GM23248 (cell line): ENCODE measurements at regions not wholly inside any gene's neighbourhood (a gene's known extent, or its start where the extent isn't known, plus 50 kb on each side); places are given as distances from the start of the nearest gene placed in this dataset.

ENCODE experiments used
- DNase-seq: peaks from one replicate; pipeline ENCODE4 v3.0.0-alpha.2; 2015
- H2AFZ ChIP-seq: fragments of 200-600 bp; sonication (generic); 2 replicates; pipeline ENCODE4 v1.6.1; 2016; ENCODE audit warnings: antibody characterized with exemption
- H3F3A ChIP-seq: fragments of 200-600 bp; sonication (generic); 2 replicates; pipeline ENCODE4 v1.6.1; 2016; ENCODE audit warnings: mild to moderate bottlenecking, antibody characterized with exemption, mixed run types; ENCODE audit not compliant: insufficient read depth
- H3K27ac ChIP-seq: fragments of 200-600 bp; sonication (generic); 2 replicates; pipeline ENCODE4 v1.5.1; 2016; ENCODE audit warnings: mild to moderate bottlenecking
- H3K27me3 ChIP-seq: fragments of 200-600 bp; sonication (generic); replicated peaks from 2 replicates; pipeline ENCODE4 v1.6.1; 2016; ENCODE audit warnings: mild to moderate bottlenecking; ENCODE audit not compliant: insufficient read depth
- H3K36me3 ChIP-seq: fragments of 200-600 bp; sonication (generic); 2 replicates; pipeline ENCODE4 v1.6.1; 2016; ENCODE audit warnings: low read depth, mild to moderate bottlenecking
- H3K4me1 ChIP-seq: fragments of 200-600 bp; sonication (generic); 2 replicates; pipeline ENCODE4 v1.6.1; 2016; ENCODE audit warnings: mild to moderate bottlenecking; ENCODE audit not compliant: insufficient read depth
- H3K4me2 ChIP-seq: fragments of 200-600 bp; sonication (generic); one replicate; pipeline ENCODE4 v1.6.1; 2016; ENCODE audit warnings: mild to moderate bottlenecking; ENCODE audit not compliant: unreplicated experiment
- H3K4me3 ChIP-seq: fragments of 200-600 bp; sonication (generic); 2 replicates; pipeline ENCODE4 v1.5.1; 2016; ENCODE audit warnings: mild to moderate bottlenecking
- H3K79me2 ChIP-seq: fragments of 200-600 bp; sonication (generic); 2 replicates; pipeline ENCODE4 v1.6.1; 2016; ENCODE audit warnings: mild to moderate bottlenecking; ENCODE audit not compliant: insufficient read depth
- H3K9ac ChIP-seq: fragments of 200-600 bp; sonication (generic); 2 replicates; pipeline ENCODE4 v1.6.1; 2016; ENCODE audit warnings: mild to moderate bottlenecking
- H3K9me2 ChIP-seq: fragments of 200-600 bp; sonication (generic); 2 replicates; pipeline ENCODE4 v1.6.1; 2016; ENCODE audit warnings: mixed run types, mild to moderate bottlenecking, moderate library complexity; ENCODE audit not compliant: insufficient read depth
- H3K9me3 ChIP-seq: fragments of 200-600 bp; sonication (generic); one replicate; pipeline ENCODE4 v1.6.1; 2017; ENCODE audit warnings: low read depth
- H4K20me1 ChIP-seq: fragments of 200-600 bp; sonication (generic); 2 replicates; pipeline ENCODE4 v1.6.0; 2016; ENCODE audit not compliant: insufficient read depth
- EZH2 ChIP-seq: fragments of 200-600 bp; sonication (generic); IDR thresholded peaks from 2 replicates; pipeline ENCODE4 v1.6.1; 2018; ENCODE audit warnings: antibody characterized with exemption, mild to moderate bottlenecking; ENCODE audit not compliant: insufficient read depth, poor library complexity, severe bottlenecking
- EZH2phosphoT487 ChIP-seq: fragments of 200-600 bp; sonication (generic); IDR thresholded peaks from 2 replicates; pipeline ENCODE4 v1.6.1; 2018; ENCODE audit warnings: antibody characterized with exemption, moderate library complexity, mild to moderate bottlenecking, low read depth; ENCODE audit not compliant: insufficient read depth
- WGBS, 2 experiments: methylation state at CpG; one replicate each; pipeline ENCODE4 v1.1.6; 2015 to 2017; ENCODE audit warnings: low lambda C conversion rate in 2 of 2, low coverage in 1 of 2; ENCODE audit errors: missing lambda C conversion rate in 2 of 2; 5-methylcytosine and 5-hydroxymethylcytosine counted together
- in situ Hi-C: fragments of 300-500 bp; cut with MboI; formaldehyde crosslinking; loops from 2 replicates; pipeline ENCODE4 v1.15.0; 2020

- in situ Hi-C loops = no loop called here
- no peaks in the 10 kb centered on the region for H3K27me3 ChIP-seq
- no peak overlapping the region for H3K9ac ChIP-seq
- H3K9me3 ChIP-seq = peaks cover 5% of the 10 kb centered on the region
- no peak overlapping the region for H2AFZ ChIP-seq
- H3K4me3 ChIP-seq = no peak overlapping the region
- H3K4me2 ChIP-seq = no peak overlapping the region
- no peak for TF ChIP-seq EZH2phosphoT487
- TF ChIP-seq EZH2 = no peak
- H3K27ac ChIP-seq = no peak overlapping the region
- no peaks in the 10 kb centered on the region for H3K79me2 ChIP-seq
- 52 to 62% methylated on average over 4 to 5 of the region's 5 CpGs for WGBS, 2 experiments
- no peak for DNase-seq
- no peaks in the 10 kb centered on the region for H3F3A ChIP-seq
- no peaks in the 10 kb centered on the region for H3K9me2 ChIP-seq
- H4K20me1 ChIP-seq = no peaks in the 10 kb centered on the region
- H3K4me1 ChIP-seq = no peaks in the 10 kb centered on the region
- H3K36me3 ChIP-seq = no peaks in the 10 kb centered on the region
Measured at GRCh38 chr11:127288926-127289325, 288.4 kb upstream of the KIRREL3 start.

GRCh38 chr11:127281534-127281933, 281.0 kb upstream of the KIRREL3 start:
- in situ Hi-C loops = no loop called here
- no peak overlapping the region for H3K9ac ChIP-seq
- no peak for DNase-seq
- no peaks in the 10 kb centered on the region for H3K9me2 ChIP-seq
- no peak for TF ChIP-seq EZH2phosphoT487
- no peak for TF ChIP-seq EZH2
- H3K4me3 ChIP-seq = no peak overlapping the region
- no peaks in the 10 kb centered on the region for H3K4me1 ChIP-seq
- H4K20me1 ChIP-seq = no peaks in the 10 kb centered on the region
- no peaks in the 10 kb centered on the region for H3F3A ChIP-seq
- WGBS, 2 experiments = 35 to 38% methylated on average over 1 of the region's 1 CpG
- H3K9me3 ChIP-seq = no peaks in the 10 kb centered on the region
- H3K79me2 ChIP-seq = no peaks in the 10 kb centered on the region
- H3K27ac ChIP-seq = no peak overlapping the region
- H3K27me3 ChIP-seq = no peaks in the 10 kb centered on the region; the same call in 1 of the 2 replicates
- H2AFZ ChIP-seq = no peak overlapping the region
- no peaks in the 10 kb centered on the region for H3K36me3 ChIP-seq
- H3K4me2 ChIP-seq = no peak overlapping the region

- DNase-seq = no peak
- no peak overlapping the region for H3K4me3 ChIP-seq
- no peak overlapping the region for H3K9ac ChIP-seq
- no peaks in the 10 kb centered on the region for H3K9me2 ChIP-seq
- H3K9me3 ChIP-seq = no peaks in the 10 kb centered on the region
- H3K4me1 ChIP-seq = no peaks in the 10 kb centered on the region
- no peaks in the 10 kb centered on the region; the same call in 1 of the 2 replicates for H3K27me3 ChIP-seq
- H3F3A ChIP-seq = no peaks in the 10 kb centered on the region
- no peaks in the 10 kb centered on the region for H4K20me1 ChIP-seq
- H3K4me2 ChIP-seq = no peak overlapping the region
- 3 to 7% methylated on average over 9 of the region's 9 CpGs for WGBS, 2 experiments
- no peak overlapping the region for H2AFZ ChIP-seq
- H3K27ac ChIP-seq = no peak overlapping the region
- TF ChIP-seq EZH2phosphoT487 = no peak
- TF ChIP-seq EZH2 = no peak
- H3K36me3 ChIP-seq = no peaks in the 10 kb centered on the region
- in situ Hi-C loops = no loop called here
- H3K79me2 ChIP-seq = no peaks in the 10 kb centered on the region
Measured at GRCh38 chr11:127275774-127276173, 275.2 kb upstream of the KIRREL3 start.

- Histone ChIP-seq H3K9ac (no peak overlapping the region), H3K4me3 (no peak overlapping the region), H3K27me3 (peaks cover 3% of the 10 kb centered on the region; the same call in 1 of the 2 replicates), H3K9me2 (no peaks in the 10 kb centered on the region), H2AFZ (no peak overlapping the region), H3K9me3 (no peaks in the 10 kb centered on the region), H3K4me2 (no peak overlapping the region), H3K36me3 (no peaks in the 10 kb centered on the region), H3K79me2 (no peaks in the 10 kb centered on the region), H3K27ac (no peak overlapping the region), H4K20me1 (no peaks in the 10 kb centered on the region), H3F3A (no peaks in the 10 kb centered on the region), H3K4me1 (no peaks in the 10 kb centered on the region)
- no peak for DNase-seq
- in situ Hi-C loops = no loop called here
- WGBS, 2 experiments = 21 to 33% methylated on average over 1 of the region's 1 CpG
- TF ChIP-seq EZH2phosphoT487 (no peak), EZH2 (no peak)
Measured at GRCh38 chr11:127274328-127274676, 273.7 kb upstream of the KIRREL3 start.

- 6 to 10% methylated on average over 5 of the region's 5 CpGs for WGBS, 2 experiments
- Histone ChIP-seq H2AFZ (no peak overlapping the region), H3K9me3 (no peaks in the 10 kb centered on the region), H3K9me2 (no peaks in the 10 kb centered on the region), H3K4me3 (no peak overlapping the region), H3K79me2 (no peaks in the 10 kb centered on the region), H3K4me2 (no peak overlapping the region), H3K9ac (no peak overlapping the region), H3K27ac (no peak overlapping the region), H4K20me1 (no peaks in the 10 kb centered on the region), H3F3A (no peaks in the 10 kb centered on the region), H3K36me3 (no peaks in the 10 kb centered on the region), H3K27me3 (peaks cover 3% of the 10 kb centered on the region; the same call in 1 of the 2 replicates), H3K4me1 (no peaks in the 10 kb centered on the region)
- TF ChIP-seq EZH2 (no peak), EZH2phosphoT487 (no peak)
- DNase-seq = no peak
- in situ Hi-C loops = no loop called here
Measured at GRCh38 chr11:127273593-127274327, 273.2 kb upstream of the KIRREL3 start.
